A549 (cell line): ENCODE measurements at regions not wholly inside any gene's neighbourhood (a gene's known extent, or its start where the extent isn't known, plus 50 kb on each side); places are given as distances from the start of the nearest gene placed in this dataset.

ENCODE experiments used
- CHD2 ChIP-seq: fragments of 150-350 bp; IDR thresholded peaks from 2 replicates; pipeline ENCODE4 v1.6.1; 2014; ENCODE audit warnings: low read length; ENCODE audit not compliant: partially characterized antibody
- CTCF ChIP-seq: fragments of >200 bp; sonication (Bioruptor Twin); formaldehyde crosslinking; IDR thresholded peaks from 3 replicates; pipeline ENCODE4 v1.5.1; 2016
- JUN ChIP-seq, 2 experiments: fragments of >200 bp; sonication (Bioruptor Twin); formaldehyde crosslinking; IDR thresholded peaks; 2 replicates in 1 of 2; 3 replicates in 1 of 2; pipeline ENCODE4 v1.6.1; 2016 to 2017
- MAX ChIP-seq: IDR thresholded peaks from 2 replicates; pipeline ENCODE4 v1.6.1; 2012
- NPAS2 ChIP-seq: fragments of 250-450 bp; sonication (Bioruptor Pico); IDR thresholded peaks from 2 replicates; pipeline ENCODE4 v1.8.0; 2022; ENCODE audit warnings: mild to moderate bottlenecking, moderate library complexity, borderline replicate concordance
- POLR2A ChIP-seq: IDR thresholded peaks from 2 replicates; pipeline ENCODE4 v1.6.1; 2012; ENCODE audit warnings: mild to moderate bottlenecking, low read length
- REST ChIP-seq: fragments of 200-600 bp; sonication (generic); IDR thresholded peaks from 2 replicates; pipeline ENCODE4 v1.6.1; 2016; ENCODE audit warnings: antibody characterized with exemption, mild to moderate bottlenecking, moderate library complexity
- RNF2 ChIP-seq: fragments of 200-600 bp; sonication (generic); IDR thresholded peaks from 2 replicates; pipeline ENCODE4 v1.6.1; 2016; ENCODE audit warnings: low read depth, mild to moderate bottlenecking, antibody characterized with exemption, moderate library complexity, borderline replicate concordance
- ZFP36 ChIP-seq: fragments of 450-650 bp; IDR thresholded peaks from 2 replicates; pipeline ENCODE4 v1.6.1; 2014; ENCODE audit warnings: borderline replicate concordance; ENCODE audit not compliant: partially characterized antibody

- TF ChIP-seq NPAS2 (CRISPR knock-in tag) (no peak), CHD2 (no peak), MAX (no peak), CTCF (no peak), POLR2A (no peak), JUN (IDR thresholded peaks at IDR 0.05) (no peak), RNF2 (no peak), ZFP36 (no peak), REST (no peak)
These were observed 52.9 kb upstream of the AKAP12 start for GRCh38 chr6:151186804-151187330.
